ENCODE measurements at regions not wholly inside any gene's neighbourhood (a gene's known extent, or its start where the extent isn't known, plus 50 kb on each side); places are given as distances from the start of the nearest gene placed in this dataset.

GRCh38 chr11:121894581-121894980 is 221.4 kb downstream of the BLID start:
- no TSS peak for BruUV-seq (replicated peaks)
- in situ Hi-C loops (cut with HindIII; ENCODE audit: low pct_unique_long_range_greater_than_20kb, low sequenced_read_pairs) (no loop called here), intact Hi-C loops (cut with micrococcal nuclease; ENCODE audit: unreplicated experiment) (no loop called here)
- no peak for TF ChIP-seq CTCF (IDR thresholded peaks at IDR 0.05)
- TF ChIP-seq, protein P1, sequence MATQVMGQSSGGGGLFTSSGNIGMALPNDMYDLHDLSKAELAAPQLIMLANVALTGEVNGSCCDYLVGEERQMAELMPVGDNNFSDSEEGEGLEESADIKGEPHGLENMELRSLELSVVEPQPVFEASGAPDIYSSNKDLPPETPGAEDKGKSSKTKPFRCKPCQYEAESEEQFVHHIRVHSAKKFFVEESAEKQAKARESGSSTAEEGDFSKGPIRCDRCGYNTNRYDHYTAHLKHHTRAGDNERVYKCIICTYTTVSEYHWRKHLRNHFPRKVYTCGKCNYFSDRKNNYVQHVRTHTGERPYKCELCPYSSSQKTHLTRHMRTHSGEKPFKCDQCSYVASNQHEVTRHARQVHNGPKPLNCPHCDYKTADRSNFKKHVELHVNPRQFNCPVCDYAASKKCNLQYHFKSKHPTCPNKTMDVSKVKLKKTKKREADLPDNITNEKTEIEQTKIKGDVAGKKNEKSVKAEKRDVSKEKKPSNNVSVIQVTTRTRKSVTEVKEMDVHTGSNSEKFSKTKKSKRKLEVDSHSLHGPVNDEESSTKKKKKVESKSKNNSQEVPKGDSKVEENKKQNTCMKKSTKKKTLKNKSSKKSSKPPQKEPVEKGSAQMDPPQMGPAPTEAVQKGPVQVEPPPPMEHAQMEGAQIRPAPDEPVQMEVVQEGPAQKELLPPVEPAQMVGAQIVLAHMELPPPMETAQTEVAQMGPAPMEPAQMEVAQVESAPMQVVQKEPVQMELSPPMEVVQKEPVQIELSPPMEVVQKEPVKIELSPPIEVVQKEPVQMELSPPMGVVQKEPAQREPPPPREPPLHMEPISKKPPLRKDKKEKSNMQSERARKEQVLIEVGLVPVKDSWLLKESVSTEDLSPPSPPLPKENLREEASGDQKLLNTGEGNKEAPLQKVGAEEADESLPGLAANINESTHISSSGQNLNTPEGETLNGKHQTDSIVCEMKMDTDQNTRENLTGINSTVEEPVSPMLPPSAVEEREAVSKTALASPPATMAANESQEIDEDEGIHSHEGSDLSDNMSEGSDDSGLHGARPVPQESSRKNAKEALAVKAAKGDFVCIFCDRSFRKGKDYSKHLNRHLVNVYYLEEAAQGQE (IDR thresholded peaks at IDR 0.05; ENCODE audit: insufficient read depth in 1 of 2, low read depth in 2 of 2, low read length in 1 of 2), result no peak
- no peak for TF ChIP-seq POLR2AphosphoS5 (IDR thresholded peaks at IDR 0.05; ENCODE audit: low read depth, low read length)
- TF ChIP-seq SIN3A (IDR thresholded peaks at IDR 0.05; ENCODE audit: borderline replicate concordance, insufficient read depth, low read depth, low read length), result no peak
- TF ChIP-seq TCF7L2 (IDR thresholded peaks at IDR 0.05; ENCODE audit: low read depth, low read length), result no peak
- CTCF ChIA-PET, result no interaction called here
- Histone ChIP-seq H3K9me3 (ENCODE audit: control insufficient read depth, insufficient read depth, low read depth, low read length) (no peaks in the 10 kb centered on the region), H3K27ac (ENCODE audit: low read length) (no peak overlapping the region), H3K27me3 (ENCODE audit: control insufficient read depth, insufficient read depth, low read length) (0 out of 2 replicates have a peak, but pooled peaks cover 2% of the 10 kb centered on the region), H3K4me1 (ENCODE audit: control insufficient read depth, insufficient read depth, low read length) (no peaks in the 10 kb centered on the region), H3K36me3 (ENCODE audit: control insufficient read depth, insufficient read depth, low read length) (no peaks in the 10 kb centered on the region), H3K4me3 (ENCODE audit: low read depth in 2 of 2, low read length in 2 of 2) (no peak overlapping the region)
- POLR2A ChIA-PET, result no interaction called here
- DNase-seq (ENCODE audit: low read depth, low spot score), result no peak
- no peak for ATAC-seq

- no peak overlapping the region for H3K27ac ChIP-seq (ENCODE audit: low read length)
- H3K4me1 ChIP-seq (ENCODE audit: control insufficient read depth, insufficient read depth, low read length), result no peaks in the 10 kb centered on the region
- BruUV-seq (replicated peaks), result no TSS peak
- ATAC-seq (no peak), DNase-seq (ENCODE audit: low read depth, low spot score) (no peak)
- H3K9me3 ChIP-seq (ENCODE audit: control insufficient read depth, insufficient read depth, low read depth, low read length), result no peaks in the 10 kb centered on the region
- in situ Hi-C loops (cut with HindIII; ENCODE audit: low pct_unique_long_range_greater_than_20kb, low sequenced_read_pairs) (no loop called here), intact Hi-C loops (cut with micrococcal nuclease; ENCODE audit: unreplicated experiment) (no loop called here)
- no peaks in the 10 kb centered on the region for H3K27me3 ChIP-seq (ENCODE audit: control insufficient read depth, insufficient read depth, low read length)
- TF ChIP-seq SIN3A (IDR thresholded peaks at IDR 0.05; ENCODE audit: borderline replicate concordance, insufficient read depth, low read depth, low read length) (no peak), POLR2AphosphoS5 (IDR thresholded peaks at IDR 0.05; ENCODE audit: low read depth, low read length) (no peak), CTCF (IDR thresholded peaks at IDR 0.05) (no peak), TCF7L2 (IDR thresholded peaks at IDR 0.05; ENCODE audit: low read depth, low read length) (no peak)
- TF ChIP-seq, protein P1 (IDR thresholded peaks at IDR 0.05; ENCODE audit: insufficient read depth in 1 of 2, low read depth in 2 of 2, low read length in 1 of 2), result no peak
- ChIA-PET POLR2A (no interaction called here), CTCF (no interaction called here)
- no peak overlapping the region for H3K4me3 ChIP-seq (ENCODE audit: low read depth in 2 of 2, low read length in 2 of 2)
- H3K36me3 ChIP-seq (ENCODE audit: control insufficient read depth, insufficient read depth, low read length), result no peaks in the 10 kb centered on the region
Measured at GRCh38 chr11:121892863-121893262, 223.2 kb downstream of the BLID start.

Data from Panc1 (cell line).